ENCODE measurements at regions not wholly inside any gene's neighbourhood (a gene's known extent, or its start where the extent isn't known, plus 50 kb on each side); places are given as distances from the start of the nearest gene placed in this dataset.

GRCh38 chr13:78413887-78414553 lies 189.3 kb downstream of the POU4F1 start:
- TF ChIP-seq RAD21 (IDR thresholded peaks at IDR 0.05; ENCODE audit: low read depth) (no peak), EGR1 (IDR thresholded peaks at IDR 0.05) (no peak), FOXM1 (IDR thresholded peaks at IDR 0.05; ENCODE audit: borderline replicate concordance, low read depth) (no peak), ZBTB7A (IDR thresholded peaks at IDR 0.05; ENCODE audit: low read depth) (no peak), USF1 (IDR thresholded peaks at IDR 0.05) (no peak), REST (IDR thresholded peaks at IDR 0.05; ENCODE audit: low read depth) (no peak), MAX (IDR thresholded peaks at IDR 0.05) (no peak), NFIC (IDR thresholded peaks at IDR 0.05) (no peak), TCF12 (IDR thresholded peaks at IDR 0.05; ENCODE audit: low read depth) (no peak), YY1 (IDR thresholded peaks at IDR 0.05; ENCODE audit: low read depth) (no peak), CREB1 (IDR thresholded peaks at IDR 0.05; ENCODE audit: low read depth) (no peak), TEAD4 (IDR thresholded peaks at IDR 0.05) (no peak), EP300 (IDR thresholded peaks at IDR 0.05; ENCODE audit: borderline replicate concordance) (no peak), CEBPB (IDR thresholded peaks at IDR 0.05) (no peak), TAF1 (IDR thresholded peaks at IDR 0.05; ENCODE audit: low read depth) (no peak)

- TF ChIP-seq USF1 (IDR thresholded peaks at IDR 0.05), result no peak
- no peak for TF ChIP-seq MAX (IDR thresholded peaks at IDR 0.05)
- no peak for TF ChIP-seq TEAD4 (IDR thresholded peaks at IDR 0.05)
- no peak for TF ChIP-seq ZBTB7A (IDR thresholded peaks at IDR 0.05; ENCODE audit: low read depth)
- no peak for TF ChIP-seq NFIC (IDR thresholded peaks at IDR 0.05)
- no peak for TF ChIP-seq REST (IDR thresholded peaks at IDR 0.05; ENCODE audit: low read depth)
- TF ChIP-seq FOXM1 (IDR thresholded peaks at IDR 0.05; ENCODE audit: borderline replicate concordance, low read depth), result no peak
- no peak for TF ChIP-seq TAF1 (IDR thresholded peaks at IDR 0.05; ENCODE audit: low read depth)
- TF ChIP-seq RAD21 (IDR thresholded peaks at IDR 0.05; ENCODE audit: low read depth), result no peak
- no peak for TF ChIP-seq CREB1 (IDR thresholded peaks at IDR 0.05; ENCODE audit: low read depth)
- no peak for TF ChIP-seq YY1 (IDR thresholded peaks at IDR 0.05; ENCODE audit: low read depth)
- TF ChIP-seq EGR1 (IDR thresholded peaks at IDR 0.05), result no peak
- TF ChIP-seq CEBPB (IDR thresholded peaks at IDR 0.05), result no peak
- no peak for TF ChIP-seq TCF12 (IDR thresholded peaks at IDR 0.05; ENCODE audit: low read depth)
- no peak for TF ChIP-seq EP300 (IDR thresholded peaks at IDR 0.05; ENCODE audit: borderline replicate concordance)
These were observed 192.5 kb downstream of the POU4F1 start for GRCh38 chr13:78410847-78411246.

- no peak for TF ChIP-seq FOXM1 (IDR thresholded peaks at IDR 0.05; ENCODE audit: borderline replicate concordance, low read depth)
- TF ChIP-seq USF1 (IDR thresholded peaks at IDR 0.05), result no peak
- no peak for TF ChIP-seq CREB1 (IDR thresholded peaks at IDR 0.05; ENCODE audit: low read depth)
- no peak for TF ChIP-seq NFIC (IDR thresholded peaks at IDR 0.05)
- TF ChIP-seq RAD21 (IDR thresholded peaks at IDR 0.05; ENCODE audit: low read depth), result no peak
- TF ChIP-seq CEBPB (IDR thresholded peaks at IDR 0.05), result no peak
- no peak for TF ChIP-seq EGR1 (IDR thresholded peaks at IDR 0.05)
- TF ChIP-seq MAX (IDR thresholded peaks at IDR 0.05), result no peak
- no peak for TF ChIP-seq TCF12 (IDR thresholded peaks at IDR 0.05; ENCODE audit: low read depth)
- no peak for TF ChIP-seq YY1 (IDR thresholded peaks at IDR 0.05; ENCODE audit: low read depth)
- no peak for TF ChIP-seq REST (IDR thresholded peaks at IDR 0.05; ENCODE audit: low read depth)
- no peak for TF ChIP-seq ZBTB7A (IDR thresholded peaks at IDR 0.05; ENCODE audit: low read depth)
- no peak for TF ChIP-seq EP300 (IDR thresholded peaks at IDR 0.05; ENCODE audit: borderline replicate concordance)
- TF ChIP-seq TEAD4 (IDR thresholded peaks at IDR 0.05), result no peak
- TF ChIP-seq TAF1 (IDR thresholded peaks at IDR 0.05; ENCODE audit: low read depth), result no peak
These were observed 193.2 kb downstream of the POU4F1 start for GRCh38 chr13:78410164-78410563.
